ENCODE measurements at regions not wholly inside any gene's neighbourhood (a gene's known extent, or its start where the extent isn't known, plus 50 kb on each side); places are given as distances from the start of the nearest gene placed in this dataset.

DNA sequence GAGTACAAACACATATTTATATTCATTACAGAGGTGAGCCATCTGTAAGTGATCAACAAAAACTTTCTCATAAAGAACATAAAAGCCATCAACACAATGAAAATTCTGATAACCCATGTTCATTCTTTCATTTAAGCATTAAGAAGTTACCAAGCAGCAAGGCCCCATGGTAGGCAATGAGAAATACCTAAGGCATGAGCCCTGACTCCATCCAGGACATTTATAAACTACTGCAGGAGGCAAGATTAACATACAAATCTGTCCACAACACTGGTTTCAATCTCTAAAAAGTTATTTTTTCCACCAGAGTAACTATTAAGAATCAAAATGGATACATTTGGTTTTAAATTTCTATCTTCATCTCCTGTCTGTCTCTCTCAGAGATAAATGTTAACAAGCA is 76.1 kb downstream of the SIPA1L2 start:
- Histone ChIP-seq H2AFZ (ENCODE audit: low read depth, low read length) (no peak overlapping the region), H4K20me1 (ENCODE audit: insufficient read depth) (no peaks in the 10 kb centered on the region), H3K4me3 (ENCODE audit: low read length) (no peak overlapping the region), H3F3A (ENCODE audit: insufficient read depth, low read length, poor library complexity, severe bottlenecking) (no peaks in the 10 kb centered on the region), H3K9ac (ENCODE audit: low read length) (no peak overlapping the region), H3K27me3 (ENCODE audit: insufficient read depth, low read depth, low read length) (no peaks in the 10 kb centered on the region), H3K4me2 (ENCODE audit: low read length) (no peak overlapping the region), H3K9me2 (ENCODE audit: insufficient read depth, low read length) (no peaks in the 10 kb centered on the region), H3K27ac (ENCODE audit: low read length) (no peak overlapping the region), H3K9me3 (ENCODE audit: low read length) (no peaks in the 10 kb centered on the region), H3K36me3 (ENCODE audit: insufficient read depth, low read length) (no peaks in the 10 kb centered on the region), H3K79me2 (replicated peaks; ENCODE audit: insufficient read depth, low read length) (peaks cover 25% of the 10 kb centered on the region)
- TF ChIP-seq REST (IDR thresholded peaks at IDR 0.05; ENCODE audit: borderline replicate concordance), result no peak
- no peak for TF ChIP-seq MXI1 (conservative IDR thresholded peaks at IDR 0.05; ENCODE audit: poor library complexity, severe bottlenecking)
- no peak for TF ChIP-seq CTCF (IDR thresholded peaks at IDR 0.05; ENCODE audit: poor library complexity, severe bottlenecking)
- TF ChIP-seq POLR2AphosphoS5 (IDR thresholded peaks at IDR 0.05), result no peak
- TF ChIP-seq RAD21 (conservative IDR thresholded peaks at IDR 0.05), result no peak
- no peak for TF ChIP-seq EP300 (conservative IDR thresholded peaks at IDR 0.05; ENCODE audit: poor library complexity, severe bottlenecking)
- no peak for TF ChIP-seq EZH2 (IDR thresholded peaks at IDR 0.05; ENCODE audit: borderline replicate concordance, insufficient read depth, low read length, poor library complexity, severe bottlenecking)

- H3K9ac ChIP-seq (ENCODE audit: low read length), result no peak overlapping the region
- H4K20me1 ChIP-seq (ENCODE audit: insufficient read depth), result no peaks in the 10 kb centered on the region
- no peaks in the 10 kb centered on the region for H3K9me3 ChIP-seq (ENCODE audit: low read length)
- no peaks in the 10 kb centered on the region for H3K36me3 ChIP-seq (ENCODE audit: insufficient read depth, low read length)
- H3F3A ChIP-seq (ENCODE audit: insufficient read depth, low read length, poor library complexity, severe bottlenecking), result no peaks in the 10 kb centered on the region
- H2AFZ ChIP-seq (ENCODE audit: low read depth, low read length), result no peak overlapping the region
- H3K27me3 ChIP-seq (ENCODE audit: insufficient read depth, low read depth, low read length), result no peaks in the 10 kb centered on the region
- no peak overlapping the region for H3K4me2 ChIP-seq (ENCODE audit: low read length)
- no peak overlapping the region for H3K27ac ChIP-seq (ENCODE audit: low read length)
- H3K79me2 ChIP-seq (replicated peaks; ENCODE audit: insufficient read depth, low read length), result peaks cover 25% of the 10 kb centered on the region
- H3K4me3 ChIP-seq (ENCODE audit: low read length), result no peak overlapping the region
- TF ChIP-seq REST (IDR thresholded peaks at IDR 0.05; ENCODE audit: borderline replicate concordance) (no peak), EP300 (conservative IDR thresholded peaks at IDR 0.05; ENCODE audit: poor library complexity, severe bottlenecking) (no peak)
- H3K9me2 ChIP-seq (ENCODE audit: insufficient read depth, low read length), result no peaks in the 10 kb centered on the region
Observed at GRCh38 chr1:232553050-232553754, 76.7 kb downstream of the SIPA1L2 start.
